Neural cell (in vitro differentiated cells): ENCODE measurements at regions not wholly inside any gene's neighbourhood (a gene's known extent, or its start where the extent isn't known, plus 50 kb on each side); places are given as distances from the start of the nearest gene placed in this dataset.

ENCODE experiments used
- H2AFZ ChIP-seq: fragments of 200-600, 300-800 bp; sonication (generic), shearing (Covaris generic); 2 replicates; pipeline ENCODE4 v1.6.0; 2014; ENCODE audit warnings: low read depth, mild to moderate bottlenecking, antibody characterized with exemption, low read length, moderate library complexity
- H3F3A ChIP-seq: fragments of 200-600 bp; shearing (Covaris generic); 2 replicates; pipeline ENCODE4 v1.6.1; 2016; ENCODE audit warnings: mild to moderate bottlenecking, moderate library complexity, mixed read lengths, antibody characterized with exemption, low read length; ENCODE audit not compliant: insufficient read depth, poor library complexity, severe bottlenecking
- H3K27ac ChIP-seq: fragments of 200-600, 300-800 bp; sonication (generic), shearing (Covaris generic); 2 replicates; pipeline ENCODE4 v1.5.1; 2014; ENCODE audit warnings: mild to moderate bottlenecking, low read length, moderate library complexity
- H3K27me3 ChIP-seq: fragments of 300-800, 200-600 bp; sonication (generic), shearing (Covaris generic); 2 replicates; pipeline ENCODE4 v1.6.0; 2014; ENCODE audit warnings: mild to moderate bottlenecking, low read depth, low read length, moderate library complexity; ENCODE audit not compliant: insufficient read depth
- H3K36me3 ChIP-seq: fragments of 300-800, 200-600 bp; sonication (generic), shearing (Covaris generic); 2 replicates; pipeline ENCODE4 v1.5.1; 2014; ENCODE audit warnings: mild to moderate bottlenecking, antibody characterized with exemption, low read length, moderate library complexity; ENCODE audit not compliant: insufficient read depth
- H3K4me2 ChIP-seq: fragments of 300-800, 200-600 bp; sonication (generic), shearing (Covaris generic); 2 replicates; pipeline ENCODE4 v1.6.0; 2014; ENCODE audit warnings: mild to moderate bottlenecking, low read length
- H3K4me3 ChIP-seq: fragments of 300-800, 200-600 bp; sonication (generic), shearing (Covaris generic); 2 replicates; pipeline ENCODE4 v1.5.1; 2014; ENCODE audit warnings: mild to moderate bottlenecking, low read length, moderate library complexity
- H3K79me2 ChIP-seq: fragments of 200-600 bp; shearing (Covaris generic); replicated peaks from 2 replicates; pipeline ENCODE4 v1.6.0; 2014; ENCODE audit warnings: mild to moderate bottlenecking, low read length, moderate library complexity; ENCODE audit not compliant: insufficient read depth
- H3K9ac ChIP-seq: fragments of 300-800, 200-600 bp; sonication (generic), shearing (Covaris generic); 2 replicates; pipeline ENCODE4 v1.6.1; 2016; ENCODE audit warnings: mild to moderate bottlenecking, low read length, mixed read lengths
- H3K9me2 ChIP-seq: fragments of 200-600 bp; shearing (Covaris generic); 2 replicates; pipeline ENCODE4 v1.6.1; 2016; ENCODE audit warnings: mild to moderate bottlenecking, low read length, mixed read lengths; ENCODE audit not compliant: insufficient read depth
- H3K9me3 ChIP-seq: fragments of 200-600, 300-800 bp; sonication (generic), shearing (Covaris generic); 2 replicates; pipeline ENCODE4 v1.6.1; 2016; ENCODE audit warnings: mild to moderate bottlenecking, mixed run types, low read length, moderate library complexity, mixed read lengths
- H4K20me1 ChIP-seq: fragments of 200-600 bp; shearing (Covaris generic); 2 replicates; pipeline ENCODE4 v1.6.1; 2016; ENCODE audit warnings: mild to moderate bottlenecking, mixed run types; ENCODE audit not compliant: insufficient read depth
- EP300 ChIP-seq: fragments of 450-650 bp; conservative IDR thresholded peaks from 2 replicates; pipeline ENCODE4 v1.6.1; 2014; ENCODE audit warnings: antibody characterized with exemption, mild to moderate bottlenecking, moderate library complexity; ENCODE audit not compliant: poor library complexity, severe bottlenecking
- EZH2 ChIP-seq: fragments of 200-600, 300-800 bp; shearing (Covaris generic), sonication (generic); IDR thresholded peaks from 2 replicates; pipeline ENCODE4 v1.6.1; 2014; ENCODE audit warnings: antibody characterized with exemption, low read length, borderline replicate concordance, mild to moderate bottlenecking; ENCODE audit not compliant: insufficient read depth, poor library complexity, severe bottlenecking
- MXI1 ChIP-seq: fragments of 450-650 bp; conservative IDR thresholded peaks from 2 replicates; pipeline ENCODE4 v1.6.1; 2014; ENCODE audit warnings: antibody characterized with exemption, mild to moderate bottlenecking; ENCODE audit not compliant: poor library complexity, severe bottlenecking
- POLR2AphosphoS5 ChIP-seq: IDR thresholded peaks from 2 replicates; pipeline ENCODE4 v1.6.1; 2012
- RAD21 ChIP-seq: fragments of 450-650 bp; conservative IDR thresholded peaks from 2 replicates; pipeline ENCODE4 v1.6.1; 2014; ENCODE audit warnings: antibody characterized with exemption, mild to moderate bottlenecking, moderate library complexity
- SMC3 ChIP-seq: fragments of 450-650 bp; conservative IDR thresholded peaks from 2 replicates; pipeline ENCODE4 v1.6.1; 2014; ENCODE audit warnings: antibody characterized with exemption, mild to moderate bottlenecking, moderate library complexity; ENCODE audit not compliant: poor library complexity
- TAF1 ChIP-seq: IDR thresholded peaks from 2 replicates; pipeline ENCODE4 v1.6.1; 2012; ENCODE audit warnings: low read depth
- TF ChIP-seq, protein P1 (sequence below): IDR thresholded peaks from 2 replicates; pipeline ENCODE4 v1.6.1; 2012; ENCODE audit warnings: borderline replicate concordance
- TF ChIP-seq, protein P2 (sequence below): fragments of 450-650 bp; IDR thresholded peaks from 2 replicates; pipeline ENCODE4 v1.5.1; 2014; ENCODE audit warnings: antibody characterized with exemption, mild to moderate bottlenecking, moderate library complexity; ENCODE audit not compliant: poor library complexity, severe bottlenecking

DNA sequence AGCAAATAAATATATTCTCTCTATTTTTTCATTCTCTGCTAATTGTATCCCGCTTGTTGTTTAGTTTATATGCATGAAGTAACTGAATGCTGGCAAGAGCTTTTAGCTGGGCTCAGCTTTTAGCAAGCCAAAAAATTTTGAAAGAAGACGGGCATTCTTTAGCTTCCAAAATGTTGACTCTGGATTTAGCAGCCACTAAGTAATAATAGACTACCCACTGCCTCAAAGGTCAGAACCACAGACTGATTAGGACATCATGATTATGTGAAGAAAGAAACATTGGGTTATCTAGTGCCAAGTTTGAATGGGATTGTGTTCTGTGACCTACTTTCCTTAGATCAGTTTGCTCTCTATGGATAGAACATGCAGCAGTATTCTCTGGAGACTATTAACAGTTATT, 80.3 kb upstream of the DPH5 start:
- H2AFZ ChIP-seq: no peak overlapping the region
- no peaks in the 10 kb centered on the region for H3F3A ChIP-seq

GRCh38 chr1:101102426-101103156, 77.0 kb upstream of the DPH5 start:
- Histone ChIP-seq H3K4me2 (no peak overlapping the region), H3K27me3 (no peaks in the 10 kb centered on the region), H2AFZ (no peak overlapping the region), H3K79me2 (no peaks in the 10 kb centered on the region), H3K9ac (no peak overlapping the region), H3K4me3 (no peak overlapping the region), H3K9me2 (no peaks in the 10 kb centered on the region), H3K36me3 (no peaks in the 10 kb centered on the region), H3K9me3 (no peaks in the 10 kb centered on the region), H3K27ac (no peak overlapping the region), H4K20me1 (no peaks in the 10 kb centered on the region), H3F3A (no peaks in the 10 kb centered on the region)
- TF ChIP-seq RAD21 (no peak), POLR2AphosphoS5 (no peak), EP300 (no peak), TAF1 (no peak), SMC3 (no peak), EZH2 (no peak), MXI1 (no peak)
- TF ChIP-seq, protein P1, sequence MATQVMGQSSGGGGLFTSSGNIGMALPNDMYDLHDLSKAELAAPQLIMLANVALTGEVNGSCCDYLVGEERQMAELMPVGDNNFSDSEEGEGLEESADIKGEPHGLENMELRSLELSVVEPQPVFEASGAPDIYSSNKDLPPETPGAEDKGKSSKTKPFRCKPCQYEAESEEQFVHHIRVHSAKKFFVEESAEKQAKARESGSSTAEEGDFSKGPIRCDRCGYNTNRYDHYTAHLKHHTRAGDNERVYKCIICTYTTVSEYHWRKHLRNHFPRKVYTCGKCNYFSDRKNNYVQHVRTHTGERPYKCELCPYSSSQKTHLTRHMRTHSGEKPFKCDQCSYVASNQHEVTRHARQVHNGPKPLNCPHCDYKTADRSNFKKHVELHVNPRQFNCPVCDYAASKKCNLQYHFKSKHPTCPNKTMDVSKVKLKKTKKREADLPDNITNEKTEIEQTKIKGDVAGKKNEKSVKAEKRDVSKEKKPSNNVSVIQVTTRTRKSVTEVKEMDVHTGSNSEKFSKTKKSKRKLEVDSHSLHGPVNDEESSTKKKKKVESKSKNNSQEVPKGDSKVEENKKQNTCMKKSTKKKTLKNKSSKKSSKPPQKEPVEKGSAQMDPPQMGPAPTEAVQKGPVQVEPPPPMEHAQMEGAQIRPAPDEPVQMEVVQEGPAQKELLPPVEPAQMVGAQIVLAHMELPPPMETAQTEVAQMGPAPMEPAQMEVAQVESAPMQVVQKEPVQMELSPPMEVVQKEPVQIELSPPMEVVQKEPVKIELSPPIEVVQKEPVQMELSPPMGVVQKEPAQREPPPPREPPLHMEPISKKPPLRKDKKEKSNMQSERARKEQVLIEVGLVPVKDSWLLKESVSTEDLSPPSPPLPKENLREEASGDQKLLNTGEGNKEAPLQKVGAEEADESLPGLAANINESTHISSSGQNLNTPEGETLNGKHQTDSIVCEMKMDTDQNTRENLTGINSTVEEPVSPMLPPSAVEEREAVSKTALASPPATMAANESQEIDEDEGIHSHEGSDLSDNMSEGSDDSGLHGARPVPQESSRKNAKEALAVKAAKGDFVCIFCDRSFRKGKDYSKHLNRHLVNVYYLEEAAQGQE: no peak
- TF ChIP-seq, protein P2, sequence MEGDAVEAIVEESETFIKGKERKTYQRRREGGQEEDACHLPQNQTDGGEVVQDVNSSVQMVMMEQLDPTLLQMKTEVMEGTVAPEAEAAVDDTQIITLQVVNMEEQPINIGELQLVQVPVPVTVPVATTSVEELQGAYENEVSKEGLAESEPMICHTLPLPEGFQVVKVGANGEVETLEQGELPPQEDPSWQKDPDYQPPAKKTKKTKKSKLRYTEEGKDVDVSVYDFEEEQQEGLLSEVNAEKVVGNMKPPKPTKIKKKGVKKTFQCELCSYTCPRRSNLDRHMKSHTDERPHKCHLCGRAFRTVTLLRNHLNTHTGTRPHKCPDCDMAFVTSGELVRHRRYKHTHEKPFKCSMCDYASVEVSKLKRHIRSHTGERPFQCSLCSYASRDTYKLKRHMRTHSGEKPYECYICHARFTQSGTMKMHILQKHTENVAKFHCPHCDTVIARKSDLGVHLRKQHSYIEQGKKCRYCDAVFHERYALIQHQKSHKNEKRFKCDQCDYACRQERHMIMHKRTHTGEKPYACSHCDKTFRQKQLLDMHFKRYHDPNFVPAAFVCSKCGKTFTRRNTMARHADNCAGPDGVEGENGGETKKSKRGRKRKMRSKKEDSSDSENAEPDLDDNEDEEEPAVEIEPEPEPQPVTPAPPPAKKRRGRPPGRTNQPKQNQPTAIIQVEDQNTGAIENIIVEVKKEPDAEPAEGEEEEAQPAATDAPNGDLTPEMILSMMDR: no peak

More for the DNA sequence above, 80.3 kb upstream of the DPH5 start:
- Histone ChIP-seq H3K27ac (no peak overlapping the region), H3K9me2 (no peaks in the 10 kb centered on the region), H3K4me3 (no peak overlapping the region), H4K20me1 (no peaks in the 10 kb centered on the region), H3K27me3 (no peaks in the 10 kb centered on the region), H3K36me3 (no peaks in the 10 kb centered on the region), H3K4me2 (no peak overlapping the region), H3K79me2 (no peaks in the 10 kb centered on the region), H3K9me3 (no peaks in the 10 kb centered on the region), H3K9ac (no peak overlapping the region)
- TF ChIP-seq TAF1: no peak
- TF ChIP-seq EZH2: no peak
- TF ChIP-seq, protein P2: no peak
- no peak for TF ChIP-seq EP300
- TF ChIP-seq SMC3: no peak
- TF ChIP-seq RAD21: no peak
- no peak for TF ChIP-seq MXI1
- TF ChIP-seq POLR2AphosphoS5: no peak
- TF ChIP-seq, protein P1: no peak
